ENCODE measurements at regions not wholly inside any gene's neighbourhood (a gene's known extent, or its start where the extent isn't known, plus 50 kb on each side); places are given as distances from the start of the nearest gene placed in this dataset.

GRCh38 chr4:122073615-122074014 is 78.5 kb upstream of the BLTP1 start:
- Histone ChIP-seq H3K4me3 (ENCODE audit: low read length) (no peak overlapping the region), H3K27ac (ENCODE audit: low read length) (no peak overlapping the region), H3K9me3 (ENCODE audit: control insufficient read depth, insufficient read depth, low read length) (no peaks in the 10 kb centered on the region), H3K36me3 (ENCODE audit: control insufficient read depth, insufficient read depth, low read length) (no peaks in the 10 kb centered on the region), H3K4me1 (ENCODE audit: control insufficient read depth, insufficient read depth, low read length) (no peaks in the 10 kb centered on the region), H3K27me3 (ENCODE audit: control insufficient read depth, insufficient read depth, low read length) (no peaks in the 10 kb centered on the region)
- DNase-seq (ENCODE audit: low read depth, low spot score), result no peak
- no CpG with 5 or more reads among the region's 2 CpGs for WGBS (ENCODE audit: insufficient coverage, insufficient read length)

- Histone ChIP-seq H3K4me3 (ENCODE audit: low read length) (no peak overlapping the region), H3K36me3 (ENCODE audit: control insufficient read depth, insufficient read depth, low read length) (no peaks in the 10 kb centered on the region), H3K27ac (ENCODE audit: low read length) (no peak overlapping the region), H3K9me3 (ENCODE audit: control insufficient read depth, insufficient read depth, low read length) (no peaks in the 10 kb centered on the region), H3K4me1 (ENCODE audit: control insufficient read depth, insufficient read depth, low read length) (no peaks in the 10 kb centered on the region), H3K27me3 (ENCODE audit: control insufficient read depth, insufficient read depth, low read length) (no peaks in the 10 kb centered on the region)
- no CpG with 5 or more reads among the region's 6 CpGs for WGBS (ENCODE audit: insufficient coverage, insufficient read length)
- no peak for DNase-seq (ENCODE audit: low read depth, low spot score)
These were observed 86.2 kb upstream of the BLTP1 start for GRCh38 chr4:122065915-122066314.

GRCh38 chr4:122065149-122065548 is 87.0 kb upstream of the BLTP1 start:
- Histone ChIP-seq H3K4me3 (ENCODE audit: low read length) (no peak overlapping the region), H3K9me3 (ENCODE audit: control insufficient read depth, insufficient read depth, low read length) (no peaks in the 10 kb centered on the region), H3K36me3 (ENCODE audit: control insufficient read depth, insufficient read depth, low read length) (no peaks in the 10 kb centered on the region), H3K27me3 (ENCODE audit: control insufficient read depth, insufficient read depth, low read length) (no peaks in the 10 kb centered on the region), H3K27ac (ENCODE audit: low read length) (no peak overlapping the region), H3K4me1 (ENCODE audit: control insufficient read depth, insufficient read depth, low read length) (no peaks in the 10 kb centered on the region)
- no peak for DNase-seq (ENCODE audit: low read depth, low spot score)
- no CpG with 5 or more reads among the region's 4 CpGs for WGBS (ENCODE audit: insufficient coverage, insufficient read length)

- Histone ChIP-seq H3K27me3 (ENCODE audit: control insufficient read depth, insufficient read depth, low read length) (no peaks in the 10 kb centered on the region), H3K9me3 (ENCODE audit: control insufficient read depth, insufficient read depth, low read length) (no peaks in the 10 kb centered on the region), H3K36me3 (ENCODE audit: control insufficient read depth, insufficient read depth, low read length) (no peaks in the 10 kb centered on the region), H3K4me3 (ENCODE audit: low read length) (no peak overlapping the region), H3K4me1 (ENCODE audit: control insufficient read depth, insufficient read depth, low read length) (no peaks in the 10 kb centered on the region), H3K27ac (ENCODE audit: low read length) (no peak overlapping the region)
- DNase-seq (ENCODE audit: low read depth, low spot score), result no peak
- WGBS (ENCODE audit: insufficient coverage, insufficient read length), result no CpG with 5 or more reads among the region's 4 CpGs
These were observed 98.9 kb upstream of the BLTP1 start for GRCh38 chr4:122053186-122053585.

- H3K36me3 ChIP-seq (ENCODE audit: control insufficient read depth, insufficient read depth, low read length), result no peaks in the 10 kb centered on the region
- H3K4me3 ChIP-seq (ENCODE audit: low read length), result no peak overlapping the region
- no peaks in the 10 kb centered on the region for H3K9me3 ChIP-seq (ENCODE audit: control insufficient read depth, insufficient read depth, low read length)
- no CpG with 5 or more reads among the region's 3 CpGs for WGBS (ENCODE audit: insufficient coverage, insufficient read length)
- H3K27me3 ChIP-seq (ENCODE audit: control insufficient read depth, insufficient read depth, low read length), result no peaks in the 10 kb centered on the region
- no peak overlapping the region for H3K27ac ChIP-seq (ENCODE audit: low read length)
- no peaks in the 10 kb centered on the region for H3K4me1 ChIP-seq (ENCODE audit: control insufficient read depth, insufficient read depth, low read length)
- DNase-seq (ENCODE audit: low read depth, low spot score), result no peak
These were observed 99.5 kb upstream of the BLTP1 start for GRCh38 chr4:122052677-122053076.

- no CpG with 5 or more reads among the region's 3 CpGs for WGBS (ENCODE audit: insufficient coverage, insufficient read length)
These were observed 99.0 kb upstream of the TRPC3 start for GRCh38 chr4:122050841-122051240.

GRCh38 chr4:122047456-122048425 is 95.9 kb upstream of the TRPC3 start:
- H3K4me1 ChIP-seq (ENCODE audit: control insufficient read depth, insufficient read depth, low read length), result no peaks in the 10 kb centered on the region
- no peak for DNase-seq (ENCODE audit: low read depth, low spot score)
- no peak overlapping the region for H3K4me3 ChIP-seq (ENCODE audit: low read length)
- no peaks in the 10 kb centered on the region for H3K36me3 ChIP-seq (ENCODE audit: control insufficient read depth, insufficient read depth, low read length)
- WGBS (ENCODE audit: insufficient coverage, insufficient read length), result no CpG with 5 or more reads among the region's 5 CpGs
- H3K9me3 ChIP-seq (ENCODE audit: control insufficient read depth, insufficient read depth, low read length), result no peaks in the 10 kb centered on the region
- no peaks in the 10 kb centered on the region for H3K27me3 ChIP-seq (ENCODE audit: control insufficient read depth, insufficient read depth, low read length)
- no peak overlapping the region for H3K27ac ChIP-seq (ENCODE audit: low read length)

More at GRCh38 chr4:122050841-122051240, 99.0 kb upstream of the TRPC3 start:
- H3K4me1 ChIP-seq (ENCODE audit: control insufficient read depth, insufficient read depth, low read length), result no peaks in the 10 kb centered on the region
- no peak overlapping the region for H3K4me3 ChIP-seq (ENCODE audit: low read length)
- no peaks in the 10 kb centered on the region for H3K36me3 ChIP-seq (ENCODE audit: control insufficient read depth, insufficient read depth, low read length)
- no peaks in the 10 kb centered on the region for H3K27me3 ChIP-seq (ENCODE audit: control insufficient read depth, insufficient read depth, low read length)
- no peak for DNase-seq (ENCODE audit: low read depth, low spot score)
- no peak overlapping the region for H3K27ac ChIP-seq (ENCODE audit: low read length)
- H3K9me3 ChIP-seq (ENCODE audit: control insufficient read depth, insufficient read depth, low read length), result no peaks in the 10 kb centered on the region

- Histone ChIP-seq H3K9me3 (ENCODE audit: control insufficient read depth, insufficient read depth, low read length) (no peaks in the 10 kb centered on the region), H3K4me3 (ENCODE audit: low read length) (no peak overlapping the region), H3K36me3 (ENCODE audit: control insufficient read depth, insufficient read depth, low read length) (no peaks in the 10 kb centered on the region), H3K4me1 (ENCODE audit: control insufficient read depth, insufficient read depth, low read length) (no peaks in the 10 kb centered on the region), H3K27ac (ENCODE audit: low read length) (no peak overlapping the region), H3K27me3 (ENCODE audit: control insufficient read depth, insufficient read depth, low read length) (no peaks in the 10 kb centered on the region)
- WGBS (ENCODE audit: insufficient coverage, insufficient read length), result no CpG with 5 or more reads among the region's 2 CpGs
- no peak for DNase-seq (ENCODE audit: low read depth, low spot score)
These were observed 94.4 kb upstream of the TRPC3 start for GRCh38 chr4:122046255-122046654.

- H3K27ac ChIP-seq (ENCODE audit: low read length), result no peak overlapping the region
- no peak for DNase-seq (ENCODE audit: low read depth, low spot score)
- H3K4me1 ChIP-seq (ENCODE audit: control insufficient read depth, insufficient read depth, low read length), result no peaks in the 10 kb centered on the region
- no peaks in the 10 kb centered on the region for H3K9me3 ChIP-seq (ENCODE audit: control insufficient read depth, insufficient read depth, low read length)
- no peaks in the 10 kb centered on the region for H3K27me3 ChIP-seq (ENCODE audit: control insufficient read depth, insufficient read depth, low read length)
- H3K4me3 ChIP-seq (ENCODE audit: low read length), result no peak overlapping the region
- H3K36me3 ChIP-seq (ENCODE audit: control insufficient read depth, insufficient read depth, low read length), result no peaks in the 10 kb centered on the region
These were observed 93.7 kb upstream of the TRPC3 start for GRCh38 chr4:122045533-122045932.

- no peak overlapping the region for H3K4me3 ChIP-seq (ENCODE audit: low read length)
- no peak for DNase-seq (ENCODE audit: low read depth, low spot score)
- no peaks in the 10 kb centered on the region for H3K4me1 ChIP-seq (ENCODE audit: control insufficient read depth, insufficient read depth, low read length)
- no peaks in the 10 kb centered on the region for H3K27me3 ChIP-seq (ENCODE audit: control insufficient read depth, insufficient read depth, low read length)
- H3K27ac ChIP-seq (ENCODE audit: low read length), result no peak overlapping the region
- H3K9me3 ChIP-seq (ENCODE audit: control insufficient read depth, insufficient read depth, low read length), result no peaks in the 10 kb centered on the region
- H3K36me3 ChIP-seq (ENCODE audit: control insufficient read depth, insufficient read depth, low read length), result no peaks in the 10 kb centered on the region
- WGBS (ENCODE audit: insufficient coverage, insufficient read length), result no CpG with 5 or more reads among the region's 1 CpG
These were observed 92.6 kb upstream of the TRPC3 start for GRCh38 chr4:122044501-122044900.

- H3K4me1 ChIP-seq (ENCODE audit: control insufficient read depth, insufficient read depth, low read length), result no peaks in the 10 kb centered on the region
- H3K36me3 ChIP-seq (ENCODE audit: control insufficient read depth, insufficient read depth, low read length), result no peaks in the 10 kb centered on the region
- no peak overlapping the region for H3K27ac ChIP-seq (ENCODE audit: low read length)
- no peak overlapping the region for H3K4me3 ChIP-seq (ENCODE audit: low read length)
- no peak for DNase-seq (ENCODE audit: low read depth, low spot score)
- H3K9me3 ChIP-seq (ENCODE audit: control insufficient read depth, insufficient read depth, low read length), result no peaks in the 10 kb centered on the region
- H3K27me3 ChIP-seq (ENCODE audit: control insufficient read depth, insufficient read depth, low read length), result no peaks in the 10 kb centered on the region
- WGBS (ENCODE audit: insufficient coverage, insufficient read length), result no CpG with 5 or more reads among the region's 5 CpGs
These were observed 89.5 kb upstream of the TRPC3 start for GRCh38 chr4:122041312-122041711.

All from iPS DF 6.9 (cell line).